ENCODE measurements at regions not wholly inside any gene's neighbourhood (a gene's known extent, or its start where the extent isn't known, plus 50 kb on each side); places are given as distances from the start of the nearest gene placed in this dataset.
A peak's percentile ranks its signal among the peaks of the same experiment; 100 is the strongest.

DNA sequence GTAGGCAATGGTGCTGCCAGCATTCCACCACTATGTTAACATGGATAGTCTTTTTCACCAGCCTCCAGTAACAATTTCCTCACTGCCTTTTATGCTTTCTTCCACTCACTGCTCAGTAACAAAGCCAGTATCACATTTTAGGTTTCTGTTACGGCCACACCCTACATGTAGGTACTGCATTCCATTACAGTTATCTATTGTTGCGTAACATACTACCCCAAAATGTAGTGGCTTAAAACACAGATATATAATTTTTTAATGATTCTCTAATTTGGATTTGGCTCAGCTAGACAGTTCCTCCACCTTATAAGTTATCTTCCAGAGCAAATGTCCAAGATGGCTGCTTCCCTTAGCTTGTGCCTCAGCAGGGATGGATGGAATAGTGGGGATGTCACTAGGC is 498.7 kb upstream of the ACVR2A start:
- TF ChIP-seq, protein P1, sequence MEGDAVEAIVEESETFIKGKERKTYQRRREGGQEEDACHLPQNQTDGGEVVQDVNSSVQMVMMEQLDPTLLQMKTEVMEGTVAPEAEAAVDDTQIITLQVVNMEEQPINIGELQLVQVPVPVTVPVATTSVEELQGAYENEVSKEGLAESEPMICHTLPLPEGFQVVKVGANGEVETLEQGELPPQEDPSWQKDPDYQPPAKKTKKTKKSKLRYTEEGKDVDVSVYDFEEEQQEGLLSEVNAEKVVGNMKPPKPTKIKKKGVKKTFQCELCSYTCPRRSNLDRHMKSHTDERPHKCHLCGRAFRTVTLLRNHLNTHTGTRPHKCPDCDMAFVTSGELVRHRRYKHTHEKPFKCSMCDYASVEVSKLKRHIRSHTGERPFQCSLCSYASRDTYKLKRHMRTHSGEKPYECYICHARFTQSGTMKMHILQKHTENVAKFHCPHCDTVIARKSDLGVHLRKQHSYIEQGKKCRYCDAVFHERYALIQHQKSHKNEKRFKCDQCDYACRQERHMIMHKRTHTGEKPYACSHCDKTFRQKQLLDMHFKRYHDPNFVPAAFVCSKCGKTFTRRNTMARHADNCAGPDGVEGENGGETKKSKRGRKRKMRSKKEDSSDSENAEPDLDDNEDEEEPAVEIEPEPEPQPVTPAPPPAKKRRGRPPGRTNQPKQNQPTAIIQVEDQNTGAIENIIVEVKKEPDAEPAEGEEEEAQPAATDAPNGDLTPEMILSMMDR (IDR thresholded peaks at IDR 0.05; ENCODE audit: unreplicated experiment in 3 of 3): no peak
- Mint-ChIP-seq H3K27ac (no peak overlapping the region), H3K4me1 (peaks cover 13% of the 10 kb centered on the region), H3K9me3 (peaks cover 24% of the 10 kb centered on the region), H3K4me3 (no peak overlapping the region), H3K36me3 (ENCODE audit: low read depth) (no peaks in the 10 kb centered on the region), H3K27me3 (ENCODE audit: low read depth) (no peaks in the 10 kb centered on the region)

- peaks cover 24% of the 10 kb centered on the region for H3K9me3 Mint-ChIP-seq
- no peak overlapping the region for H3K4me3 Mint-ChIP-seq
- H3K36me3 Mint-ChIP-seq (ENCODE audit: low read depth): no peaks in the 10 kb centered on the region
- TF ChIP-seq, protein P1 (IDR thresholded peaks at IDR 0.05; ENCODE audit: unreplicated experiment in 3 of 3): no peak
- H3K27ac Mint-ChIP-seq: no peak overlapping the region
- no peaks in the 10 kb centered on the region for H3K27me3 Mint-ChIP-seq (ENCODE audit: low read depth)
- H3K4me1 Mint-ChIP-seq: peaks cover 13% of the 10 kb centered on the region
These were observed 499.6 kb upstream of the ACVR2A start for GRCh38 chr2:147345246-147345645.

DNA sequence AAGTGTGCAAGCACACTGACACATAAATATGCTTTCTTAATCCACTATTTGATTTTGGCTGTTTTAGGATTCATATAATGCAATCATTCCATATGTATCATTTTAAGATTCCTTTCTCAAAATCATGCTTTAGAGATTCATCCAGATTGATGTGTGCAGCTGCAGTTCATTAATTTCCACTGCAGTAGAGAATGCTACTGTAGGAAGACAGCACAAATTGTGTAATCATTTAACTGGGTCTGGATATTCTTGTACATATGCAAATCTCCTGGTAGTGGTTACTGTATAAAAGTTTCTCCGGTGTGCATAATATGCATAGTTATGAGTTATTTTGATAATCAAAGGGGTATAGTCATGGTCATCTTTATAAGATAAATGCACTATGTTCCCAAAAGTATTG is 502.5 kb upstream of the ACVR2A start:
- no peak overlapping the region for H3K4me3 Mint-ChIP-seq
- peaks cover 24% of the 10 kb centered on the region for H3K9me3 Mint-ChIP-seq
- H3K36me3 Mint-ChIP-seq (ENCODE audit: low read depth): no peaks in the 10 kb centered on the region
- TF ChIP-seq, protein P1 (IDR thresholded peaks at IDR 0.05; ENCODE audit: unreplicated experiment in 3 of 3): no peak
- peaks cover 11% of the 10 kb centered on the region for H3K4me1 Mint-ChIP-seq
- peak overlapping the region in 2 of 3 experiments; percentile 24 to 47 for H3K27ac Mint-ChIP-seq
- no peaks in the 10 kb centered on the region for H3K27me3 Mint-ChIP-seq (ENCODE audit: low read depth)

DNA sequence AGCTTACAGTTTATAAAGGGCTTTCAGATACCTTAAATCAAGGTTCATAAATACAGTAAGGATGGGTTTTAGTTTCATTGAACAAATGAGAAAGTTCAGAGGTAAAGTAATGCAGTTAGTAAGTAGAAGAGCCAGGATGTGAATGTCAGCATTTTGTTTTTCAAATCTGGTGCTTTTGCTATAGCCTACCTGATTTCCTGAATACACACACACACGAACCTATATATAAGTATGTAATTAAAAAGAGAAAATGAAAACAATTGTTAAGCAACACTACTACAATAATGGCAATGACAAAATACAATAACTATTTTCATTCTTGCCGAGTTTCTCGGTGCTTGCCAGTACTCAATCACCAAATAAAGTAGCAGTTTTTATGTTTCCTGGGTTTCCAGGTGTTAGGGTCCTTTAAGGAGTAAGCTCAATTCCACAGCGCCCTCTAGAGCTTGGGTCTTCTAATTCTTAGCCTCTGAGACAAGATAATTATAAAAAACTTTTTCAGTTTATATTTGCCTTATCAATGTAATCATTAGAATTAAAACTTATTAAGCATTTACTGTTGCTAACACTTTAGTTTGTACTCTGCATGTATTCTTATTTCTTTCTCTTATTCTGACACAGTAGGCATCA is 512.9 kb upstream of the ACVR2A start:
- H3K4me3 Mint-ChIP-seq: no peak overlapping the region
- TF ChIP-seq, protein P1 (IDR thresholded peaks at IDR 0.05; ENCODE audit: unreplicated experiment in 3 of 3): peak; percentile 39 to 52 (median 41)
- no peak overlapping the region for H3K27ac Mint-ChIP-seq
- H3K4me1 Mint-ChIP-seq: no peaks in the 10 kb centered on the region
- H3K27me3 Mint-ChIP-seq (ENCODE audit: low read depth): no peaks in the 10 kb centered on the region
- no peaks in the 10 kb centered on the region for H3K36me3 Mint-ChIP-seq (ENCODE audit: low read depth)
- H3K9me3 Mint-ChIP-seq: no peaks in the 10 kb centered on the region

DNA sequence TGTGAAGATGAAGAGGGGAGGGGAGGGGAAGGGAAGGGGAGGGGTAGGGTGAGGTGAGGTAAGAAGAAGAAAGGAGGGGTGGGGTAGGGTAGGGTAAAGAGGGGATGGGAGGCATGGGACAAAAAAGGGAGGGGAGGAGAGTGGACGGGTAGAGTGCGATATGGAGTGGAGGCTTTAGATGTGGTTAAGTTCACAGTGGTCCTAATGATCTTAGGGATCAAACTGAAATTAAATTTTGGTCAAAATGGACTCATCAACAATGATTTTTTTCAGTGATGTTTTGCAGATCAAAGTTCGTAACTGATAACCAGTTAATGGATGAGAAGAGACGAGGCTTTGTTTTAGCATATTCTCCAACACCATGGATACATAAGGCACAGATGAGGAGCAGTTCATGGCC is 513.9 kb upstream of the ACVR2A start:
- TF ChIP-seq, protein P1 (IDR thresholded peaks at IDR 0.05; ENCODE audit: unreplicated experiment in 3 of 3): no peak
- H3K4me3 Mint-ChIP-seq: no peak overlapping the region
- H3K27me3 Mint-ChIP-seq (ENCODE audit: low read depth): no peaks in the 10 kb centered on the region
- no peaks in the 10 kb centered on the region for H3K9me3 Mint-ChIP-seq
- no peak overlapping the region for H3K27ac Mint-ChIP-seq
- H3K4me1 Mint-ChIP-seq: no peaks in the 10 kb centered on the region
- H3K36me3 Mint-ChIP-seq (ENCODE audit: low read depth): no peaks in the 10 kb centered on the region

DNA sequence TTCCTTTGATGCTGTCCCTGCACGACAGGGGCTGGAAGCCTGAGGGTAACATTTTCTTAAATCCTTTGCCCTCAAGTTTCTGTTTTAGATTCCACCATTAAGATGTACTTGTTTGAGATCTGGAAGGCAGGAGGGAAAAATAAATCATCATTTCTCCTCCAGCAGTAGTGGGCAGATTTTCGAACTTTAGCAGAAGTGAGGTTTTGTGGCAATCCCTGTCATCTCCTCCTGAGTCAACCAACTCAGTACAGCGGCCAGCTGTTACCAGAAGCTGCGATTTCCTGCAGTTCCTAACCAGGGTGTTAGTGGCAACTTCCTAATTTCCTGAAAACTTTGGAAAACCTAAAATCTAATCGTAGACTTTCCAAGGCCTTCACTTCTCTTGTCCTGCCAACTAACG is 517.2 kb upstream of the ACVR2A start:
- H3K4me3 Mint-ChIP-seq: no peak overlapping the region
- TF ChIP-seq, protein P1 (IDR thresholded peaks at IDR 0.05; ENCODE audit: unreplicated experiment in 3 of 3): no peak
- no peaks in the 10 kb centered on the region for H3K9me3 Mint-ChIP-seq
- H3K27me3 Mint-ChIP-seq (ENCODE audit: low read depth): no peaks in the 10 kb centered on the region
- no peaks in the 10 kb centered on the region for H3K4me1 Mint-ChIP-seq
- no peak overlapping the region for H3K27ac Mint-ChIP-seq
- no peaks in the 10 kb centered on the region for H3K36me3 Mint-ChIP-seq (ENCODE audit: low read depth)
